Thyroid gland (tissue), 4 donors: ENCODE measurements at regions not wholly inside any gene's neighbourhood (a gene's known extent, or its start where the extent isn't known, plus 50 kb on each side); places are given as distances from the start of the nearest gene placed in this dataset.

Experiments used
- CTCF ChIP-seq, 6 experiments: fragments of 200-600 bp in 3 of 6; fragments of 450-650 bp in 3 of 6; sonication (generic) in 3 of 6; IDR thresholded peaks; one replicate each; pipeline ENCODE4 v1.5.1; 2016 to 2019; ENCODE audit warnings: antibody characterized with exemption in 6 of 6, mild to moderate bottlenecking in 2 of 6, inconsistent platforms in 1 of 6, moderate library complexity in 1 of 6
- POLR2A ChIP-seq, 2 donors: fragments of 450-650 bp; IDR thresholded peaks; one replicate each; pipeline ENCODE4 v1.6.1; 2017; ENCODE audit warnings: antibody characterized with exemption in 2 of 2, mild to moderate bottlenecking in 2 of 2, moderate library complexity in 1 of 2

GRCh38 chr18:75554176-75554575 lies 126.7 kb upstream of the SMIM21 start:
- no peak for TF ChIP-seq POLR2A (IDR thresholded peaks at IDR 0.05)
- TF ChIP-seq CTCF (IDR thresholded peaks at IDR 0.05), result no peak
